NCI-H510A treated with DMSO at 0.1 percent for 48 hours (cell line): ENCODE measurements at regions not wholly inside any gene's neighbourhood (a gene's known extent, or its start where the extent isn't known, plus 50 kb on each side); places are given as distances from the start of the nearest gene placed in this dataset.

Experiments
- DNase-seq: peaks from one replicate; lab custom pipeline; 2025; lab: John Stamatoyannopoulos, UW

DNA sequence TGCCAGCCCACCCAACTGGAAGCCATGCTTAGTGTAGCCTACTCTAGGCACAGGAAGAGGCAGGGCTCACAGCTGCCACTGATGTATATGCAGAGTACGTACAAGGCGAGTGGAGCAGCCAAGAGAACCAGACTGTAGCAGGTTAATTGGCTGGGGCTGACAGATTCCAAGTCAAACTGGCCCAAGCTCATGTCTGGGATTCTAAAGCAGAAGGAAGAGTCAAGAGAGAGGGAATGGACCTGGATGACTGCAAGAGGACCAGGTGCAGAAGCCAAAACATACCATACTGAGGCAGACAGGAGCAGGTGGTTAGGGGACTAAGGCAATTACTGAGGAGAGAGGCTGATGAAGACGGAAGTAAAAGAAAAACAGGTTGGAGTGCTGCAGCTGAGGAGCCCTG lies 51.3 kb upstream of the LRRN2 start:
- DNase-seq = peak; percentile 74

DNA sequence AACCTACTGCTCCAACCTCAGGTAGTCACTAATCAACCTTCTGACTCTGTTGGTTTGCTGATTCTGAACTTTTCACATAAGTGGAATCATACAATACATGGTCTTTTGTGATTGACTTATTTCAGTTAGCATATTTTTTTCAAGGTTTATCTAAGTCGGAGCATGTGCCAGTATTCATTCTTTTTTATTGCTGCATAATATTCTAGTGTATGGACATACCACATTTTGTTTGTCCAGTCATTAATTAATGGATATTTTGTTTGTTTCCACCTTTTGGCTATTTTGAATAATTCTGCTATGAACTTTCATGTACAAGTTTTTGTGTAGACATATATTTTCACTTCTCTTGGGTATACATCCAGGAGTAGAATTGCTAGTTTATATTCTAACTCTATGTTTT lies 53.0 kb upstream of the LRRN2 start:
- DNase-seq = no peak

DNA sequence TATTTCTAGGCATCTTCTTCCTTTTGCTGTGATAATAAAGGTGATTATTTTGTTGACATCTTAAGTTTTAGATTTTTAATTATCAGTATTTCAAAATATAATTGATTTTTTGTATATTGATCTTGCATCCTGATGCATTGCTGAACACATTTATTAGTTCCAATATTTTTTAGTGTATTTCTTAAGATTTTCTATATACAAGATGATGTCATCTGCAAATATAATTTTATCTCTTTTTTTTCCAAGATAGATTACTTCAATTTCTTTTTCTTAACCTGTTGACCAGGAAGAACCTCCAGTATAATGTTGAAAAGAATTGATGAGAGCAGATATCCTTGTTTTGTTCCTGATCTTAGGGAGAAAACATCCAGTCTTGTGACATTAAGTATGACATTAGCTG lies 54.8 kb upstream of the LRRN2 start:
- DNase-seq = no peak

DNA sequence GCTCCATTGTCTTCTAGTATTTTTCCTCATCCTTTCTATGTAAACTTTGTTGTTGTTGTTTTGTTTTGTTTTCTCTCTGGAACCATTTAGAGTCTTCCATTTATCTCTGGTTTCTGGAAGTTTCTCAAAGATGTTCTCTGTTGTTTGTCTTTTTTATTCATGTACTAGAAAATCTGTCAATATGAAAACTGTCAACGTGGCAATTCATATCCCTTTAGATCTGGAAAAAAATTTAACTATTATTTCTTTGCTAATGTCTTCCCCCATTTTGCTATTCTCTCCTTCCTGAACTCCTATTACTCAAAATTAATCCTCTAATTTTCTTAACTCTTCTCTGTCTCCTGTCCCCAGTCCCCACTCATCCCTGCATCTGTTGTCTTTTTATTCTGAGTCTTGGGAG lies 55.9 kb upstream of the LRRN2 start:
- no peak for DNase-seq

DNA sequence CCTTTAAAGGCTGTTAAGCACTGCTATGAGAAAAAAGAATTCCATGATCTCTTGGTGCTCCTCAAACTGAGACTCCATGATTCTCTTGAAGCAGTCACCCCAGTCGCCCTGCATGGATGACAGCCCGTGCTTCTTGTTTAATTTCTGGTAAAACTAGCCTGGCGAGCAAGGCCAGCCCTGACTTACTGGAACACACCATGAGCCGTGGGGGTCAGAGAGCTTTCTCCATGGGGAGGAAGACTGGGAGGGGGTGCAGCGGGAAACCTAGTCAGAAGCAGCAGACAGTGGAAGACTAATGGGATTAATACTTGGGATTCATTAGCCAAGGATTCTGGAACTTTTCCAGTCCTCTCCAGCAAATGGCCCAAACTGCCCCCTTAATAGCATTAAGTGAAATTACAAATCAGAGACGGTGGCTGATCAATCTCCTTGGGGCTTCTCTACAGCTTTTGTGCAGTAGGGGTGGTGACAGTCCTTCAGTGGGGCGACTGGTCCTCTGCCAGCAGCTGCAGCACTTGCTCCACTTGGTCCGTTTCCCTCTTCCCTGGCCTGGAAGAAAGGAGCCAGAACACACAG lies 57.2 kb upstream of the LRRN2 start:
- DNase-seq = no peak

DNA sequence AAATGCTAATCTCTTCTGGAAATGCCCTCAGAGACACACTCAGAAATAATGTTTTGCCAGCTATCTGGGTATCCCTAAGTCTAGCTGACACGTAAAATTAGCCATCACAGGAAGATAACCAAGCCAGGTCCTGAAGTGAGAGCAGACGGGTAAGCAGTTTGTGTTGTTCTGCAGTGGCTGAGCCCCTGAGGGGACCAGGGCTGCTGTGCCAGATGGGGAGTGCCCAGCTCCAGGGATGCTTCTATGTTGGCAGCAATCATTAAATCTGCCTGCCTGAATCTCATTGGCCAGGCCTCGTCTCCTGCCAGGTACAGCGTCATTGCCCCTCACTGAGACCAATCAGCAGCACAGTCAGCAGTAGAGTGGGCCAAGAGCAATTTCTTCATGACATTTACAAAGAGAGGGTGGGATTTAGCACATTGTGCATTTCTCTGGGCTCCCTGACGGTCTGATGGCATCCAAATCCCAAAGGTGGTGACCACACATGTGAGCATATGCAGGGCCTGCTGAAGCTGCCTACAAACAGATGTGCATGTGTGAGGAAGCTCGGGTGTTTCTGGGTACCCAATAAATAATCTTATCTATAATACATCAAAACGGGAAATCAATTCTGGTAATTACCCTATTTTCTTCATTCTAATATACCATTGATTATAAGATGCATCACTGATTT lies 58.7 kb upstream of the LRRN2 start:
- no peak for DNase-seq

DNA sequence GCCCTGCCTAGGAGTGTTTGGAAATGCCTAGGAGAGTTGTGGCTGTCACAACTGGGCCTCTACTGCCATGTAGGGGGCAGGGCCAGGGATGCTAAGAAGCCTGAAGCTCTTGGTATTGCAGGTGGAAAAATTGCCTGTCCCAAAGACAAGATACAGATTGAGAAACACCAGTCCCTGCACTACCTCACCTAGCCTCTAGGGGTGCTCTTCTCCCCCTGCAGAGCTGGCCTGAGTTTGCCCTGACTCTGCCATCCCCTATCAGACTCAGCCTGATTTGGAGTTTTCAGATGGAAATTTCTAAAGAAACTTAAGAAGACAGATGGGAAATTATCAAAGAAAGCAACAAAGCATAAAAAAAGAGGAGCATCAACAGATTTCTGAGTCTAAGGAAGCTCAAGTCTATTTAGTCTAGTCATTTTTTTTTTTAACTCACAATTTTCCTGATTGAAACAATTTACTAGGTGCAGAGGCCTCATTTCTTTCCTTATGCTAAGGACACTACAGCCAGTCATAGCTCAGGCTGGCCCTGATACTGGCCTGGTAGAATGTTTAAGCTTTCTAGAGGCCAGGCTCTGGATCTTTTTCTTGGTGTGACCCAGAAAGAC lies 61.4 kb upstream of the LRRN2 start:
- peak; percentile 26 for DNase-seq

DNA sequence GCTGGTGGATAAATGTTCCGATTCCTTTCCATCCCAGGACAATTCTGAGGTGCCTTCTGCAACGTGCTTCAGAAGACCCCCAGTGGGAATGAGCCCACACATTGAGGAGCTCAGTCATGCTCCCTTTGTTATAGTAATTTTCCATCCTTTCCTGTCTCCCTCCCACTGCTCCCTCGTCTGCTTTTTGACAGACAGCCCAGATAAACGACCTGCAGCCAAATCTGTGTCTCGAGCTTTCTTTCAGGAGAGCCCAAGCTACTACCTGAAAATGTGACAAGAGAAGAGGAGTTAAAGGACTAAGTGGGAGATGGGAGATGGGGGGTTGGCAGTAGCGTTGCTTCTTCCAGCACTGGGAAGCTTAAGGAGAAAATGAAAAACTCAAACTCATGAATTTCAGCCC lies 65.9 kb upstream of the LRRN2 start:
- no peak for DNase-seq

DNA sequence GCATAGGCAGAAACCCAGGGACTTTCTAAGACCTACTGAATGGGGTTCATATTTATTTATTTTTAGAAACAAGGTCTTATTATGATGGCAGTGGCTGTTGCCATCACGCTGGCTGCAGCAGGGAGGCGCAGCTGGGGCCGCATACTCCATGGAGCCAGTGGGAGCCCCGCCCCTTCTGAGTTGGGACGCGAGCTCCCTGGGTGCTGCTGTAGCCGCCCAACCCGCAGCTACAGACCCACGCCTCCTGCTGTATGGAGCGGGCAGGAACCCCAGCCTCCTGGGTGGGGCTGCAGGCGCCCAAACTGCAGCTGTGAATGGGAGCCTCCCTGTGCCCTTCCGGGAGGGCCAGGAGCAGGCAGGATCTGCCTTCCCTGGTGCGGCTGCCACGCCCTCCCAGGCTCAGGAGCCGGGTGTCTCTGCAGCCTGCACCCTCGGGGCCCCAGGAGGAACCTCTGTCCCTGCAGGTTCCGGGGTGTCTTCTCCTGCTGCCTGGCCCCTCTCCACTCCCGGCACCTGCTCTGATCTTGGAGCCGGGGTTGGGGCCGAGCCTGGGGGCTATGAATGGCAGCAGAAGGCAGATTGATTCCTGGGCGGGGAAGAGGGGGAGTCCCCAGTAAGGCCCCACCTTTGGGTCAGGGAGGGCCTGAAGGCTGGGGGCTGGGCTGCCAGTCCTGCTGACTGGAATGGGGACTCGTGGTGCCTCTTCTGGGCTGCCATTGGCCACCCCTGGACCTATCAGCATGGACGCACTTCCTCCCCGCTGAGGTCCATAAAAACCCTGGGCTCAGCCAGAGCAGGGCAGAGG lies 66.5 kb upstream of the LRRN2 start:
- no peak for DNase-seq

DNA sequence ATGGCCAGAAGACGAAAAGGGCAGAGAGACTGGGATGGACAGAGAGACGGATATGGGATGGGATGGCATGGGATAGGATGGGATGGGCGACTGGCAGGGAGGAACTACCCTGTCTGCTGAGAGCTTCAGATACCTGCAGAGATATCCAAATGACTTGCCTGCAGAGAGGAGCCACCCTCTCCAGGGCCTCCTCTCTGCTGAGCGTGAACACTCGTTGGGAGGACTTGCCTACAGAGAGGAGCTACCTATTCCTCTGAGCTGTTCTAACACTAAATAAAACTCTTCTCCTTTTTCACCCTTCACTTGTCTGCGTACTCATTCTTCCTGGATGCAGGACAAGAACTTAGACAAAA lies 67.1 kb upstream of the LRRN2 start:
- DNase-seq = no peak

DNA sequence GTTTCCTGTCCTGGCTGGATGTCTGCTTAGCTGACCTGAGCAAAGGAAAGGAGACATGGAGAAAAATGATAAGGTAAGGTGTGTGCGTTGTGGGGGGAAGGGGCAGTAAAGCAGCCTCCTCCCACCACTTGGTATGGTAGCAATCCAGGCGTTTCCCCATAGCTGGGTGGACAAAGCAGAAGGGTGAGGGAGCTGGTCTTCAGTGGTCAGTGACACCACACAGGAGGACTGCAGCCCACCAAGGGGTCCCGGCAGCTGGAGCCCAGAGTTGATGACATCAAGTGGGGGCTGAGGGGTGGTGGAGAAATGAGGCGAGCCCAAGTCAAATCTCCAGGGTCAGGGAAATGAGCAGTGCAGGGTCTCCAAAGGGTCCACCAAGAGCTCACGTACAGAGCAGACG lies 69.3 kb upstream of the LRRN2 start:
- no peak for DNase-seq

DNA sequence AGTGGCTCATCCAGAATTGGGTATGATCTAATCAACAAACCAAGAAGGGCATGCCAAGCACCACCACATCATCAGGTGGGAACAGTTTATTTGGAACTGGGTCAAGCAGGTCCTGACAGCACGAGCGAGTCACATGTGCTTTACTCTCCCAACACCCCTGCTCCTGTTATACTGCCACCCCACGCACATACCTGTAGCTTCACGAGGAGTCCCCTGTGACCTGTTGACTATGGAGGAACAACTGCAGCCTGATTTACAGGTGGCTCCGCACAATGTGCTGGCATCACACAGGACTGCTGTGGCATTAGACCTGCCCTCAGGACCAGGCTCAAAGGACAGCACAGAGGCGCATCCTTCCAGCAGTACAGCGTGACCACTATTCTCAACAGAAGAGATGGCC lies 70.8 kb upstream of the LRRN2 start:
- no peak for DNase-seq

DNA sequence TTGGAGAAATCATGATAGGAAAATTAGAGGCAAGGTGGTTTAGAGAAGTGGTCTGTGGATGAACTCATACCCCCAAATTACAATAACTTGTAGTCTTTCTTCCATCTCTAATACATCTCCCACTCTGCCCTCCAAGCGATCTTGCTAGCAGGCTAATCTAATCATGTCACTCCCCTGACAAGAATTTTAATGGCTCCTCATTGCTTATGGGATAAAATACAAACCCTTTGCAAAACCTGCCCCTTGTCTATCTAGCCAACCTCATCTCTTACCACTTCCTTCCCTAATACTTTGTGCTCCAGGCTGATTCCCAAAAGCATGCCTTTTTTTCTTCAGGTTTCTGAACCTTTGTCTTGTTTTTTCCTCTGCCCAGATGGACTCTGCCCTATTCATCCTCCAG lies 71.3 kb upstream of the LRRN2 start:
- DNase-seq = no peak

DNA sequence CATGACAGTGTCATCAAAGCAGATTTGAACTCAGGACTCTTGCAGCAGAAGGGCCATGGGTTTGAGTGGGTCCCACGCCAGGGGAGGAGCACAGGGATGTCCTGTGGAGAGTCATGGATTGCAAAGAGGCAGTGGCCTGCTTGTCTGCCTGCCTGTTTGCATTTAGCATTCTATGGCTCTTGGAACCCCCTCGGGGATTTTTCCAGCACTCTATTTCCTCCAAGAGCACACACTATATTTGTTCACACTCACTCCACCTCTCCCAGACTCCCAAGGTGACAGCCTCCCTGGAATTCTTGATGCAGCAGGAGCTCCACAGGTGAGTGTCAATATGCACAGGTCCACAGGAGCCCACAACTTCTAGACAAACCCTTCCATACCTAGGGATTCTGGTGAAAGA lies 73.1 kb upstream of the LRRN2 start:
- DNase-seq = no peak

DNA sequence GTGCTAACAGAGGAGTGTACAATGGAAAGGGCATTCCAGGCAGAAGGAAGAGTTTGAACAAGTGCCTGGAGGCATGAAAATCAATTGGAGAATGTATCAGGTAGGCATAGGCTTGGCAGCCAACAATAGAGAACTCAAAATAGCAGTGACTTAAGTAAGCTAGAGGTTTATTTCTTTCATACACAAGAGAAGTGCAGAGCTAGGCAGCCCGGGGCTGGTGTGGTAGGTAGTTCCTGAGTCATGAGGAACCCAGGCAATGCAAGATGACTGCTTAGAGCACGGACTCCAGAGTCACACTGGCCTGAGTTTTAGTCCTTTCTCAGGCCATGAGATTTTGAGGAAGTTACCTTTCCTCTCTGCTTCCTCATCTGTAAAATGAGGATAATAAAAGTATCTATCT lies 74.8 kb upstream of the LRRN2 start:
- DNase-seq = no peak

DNA sequence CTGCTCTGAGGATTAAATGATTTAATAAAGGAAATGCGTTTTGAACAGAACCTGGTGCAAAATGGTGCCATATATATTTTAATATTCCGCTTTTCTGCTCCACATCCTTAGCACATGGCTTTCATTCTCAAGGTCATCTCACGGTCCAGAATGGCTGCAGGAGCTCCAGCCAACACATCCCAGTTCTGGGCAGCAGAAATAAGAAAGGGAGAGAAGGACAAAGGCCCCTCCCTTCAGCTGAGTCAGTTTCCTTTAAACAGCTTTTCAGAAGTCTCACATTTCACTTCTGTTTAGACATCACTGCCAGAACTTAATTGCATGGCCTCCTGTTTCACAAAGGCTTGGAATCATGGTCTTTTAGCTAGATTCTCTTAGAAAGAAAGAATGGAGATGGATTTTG lies 75.2 kb upstream of the LRRN2 start:
- DNase-seq = no peak

DNA sequence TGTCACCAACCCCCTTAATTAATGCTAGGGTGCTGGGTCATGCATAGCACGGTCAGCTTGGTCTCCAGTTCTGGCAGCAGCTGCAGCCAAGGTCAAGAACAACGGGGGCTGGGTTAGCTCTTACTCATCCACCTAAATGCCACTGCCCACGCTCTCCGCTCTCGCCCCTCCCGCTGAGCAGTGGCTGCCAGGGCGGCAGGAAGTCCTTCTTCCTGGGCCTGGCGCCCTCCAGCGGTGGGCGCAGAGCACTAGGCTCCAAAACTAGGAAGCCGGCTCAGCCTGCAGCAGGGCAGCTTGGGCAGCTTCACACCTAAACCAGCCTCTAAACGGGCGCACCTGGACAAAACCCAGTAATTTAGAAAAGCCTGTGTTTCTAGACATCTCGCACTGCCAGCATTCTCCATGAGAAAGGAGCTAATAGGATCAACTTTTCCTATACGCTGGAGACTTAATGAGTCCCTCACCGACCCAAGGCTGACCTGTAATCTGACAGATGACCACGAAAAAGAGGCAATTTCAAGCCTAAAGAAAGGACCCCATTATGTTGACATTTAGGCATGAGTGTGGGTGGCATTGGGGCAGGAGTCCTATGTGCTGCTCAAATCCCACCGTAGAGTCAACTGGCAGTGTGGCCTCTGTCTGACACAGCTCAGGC lies 78.4 kb upstream of the LRRN2 start:
- DNase-seq = peak; percentile 73

DNA sequence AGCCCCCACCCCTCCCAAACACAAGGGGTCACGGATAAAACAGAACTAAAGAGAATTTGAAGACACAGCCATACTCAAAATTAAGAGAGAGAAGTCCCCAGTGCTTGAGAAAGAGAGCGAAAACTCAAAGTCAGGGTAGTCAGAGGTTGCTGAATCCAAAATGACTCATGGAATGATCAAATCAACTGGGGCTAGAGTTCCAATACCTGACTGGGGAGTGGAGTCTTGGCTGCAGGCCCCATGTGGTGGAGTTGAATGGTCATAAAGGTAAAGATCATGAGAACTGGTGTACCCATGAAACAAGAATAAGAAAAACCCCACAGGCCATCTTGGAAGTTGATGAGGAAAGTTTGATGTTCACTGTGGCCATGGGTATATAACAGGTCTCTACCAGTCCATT lies 84.5 kb upstream of the LRRN2 start:
- no peak for DNase-seq

DNA sequence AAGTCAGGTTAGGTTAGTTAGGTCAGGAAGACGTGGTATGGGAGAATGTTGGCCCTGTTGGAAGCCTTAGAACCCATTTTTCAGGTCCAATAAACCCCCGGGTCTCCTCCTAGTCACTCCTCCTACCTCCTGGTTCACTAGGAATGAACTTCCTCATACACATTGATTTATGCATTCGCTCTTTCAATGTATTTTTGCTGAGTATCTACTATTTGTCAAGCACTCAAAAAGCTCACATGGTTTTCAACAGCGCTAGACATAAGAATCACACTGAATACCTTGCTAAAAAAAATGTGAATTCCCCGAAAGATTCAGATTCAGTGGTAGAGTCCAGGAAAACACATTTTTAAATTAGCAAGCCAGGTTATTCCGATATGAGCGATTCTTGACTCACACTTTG lies 85.8 kb upstream of the LRRN2 start:
- no peak for DNase-seq

DNA sequence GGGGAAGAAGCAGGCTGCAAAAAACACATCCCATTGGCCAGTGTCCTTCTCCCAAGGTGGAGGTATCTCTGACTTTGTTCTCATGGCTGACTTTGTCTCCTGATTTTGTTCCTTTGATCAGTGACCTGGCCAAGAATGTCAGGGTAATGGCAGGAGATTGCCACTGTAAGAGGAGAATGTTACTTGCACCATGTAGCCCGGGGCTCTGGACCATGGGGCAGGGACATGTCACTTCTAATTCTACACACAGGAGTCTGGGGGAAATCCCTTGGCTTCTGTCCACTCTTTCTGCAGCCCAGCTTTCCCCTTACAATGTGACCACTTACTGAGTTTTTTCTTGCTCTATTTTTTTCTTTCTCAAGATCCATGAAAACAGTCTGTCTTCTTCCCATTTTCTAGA lies 87.7 kb upstream of the LRRN2 start:
- DNase-seq = no peak

DNA sequence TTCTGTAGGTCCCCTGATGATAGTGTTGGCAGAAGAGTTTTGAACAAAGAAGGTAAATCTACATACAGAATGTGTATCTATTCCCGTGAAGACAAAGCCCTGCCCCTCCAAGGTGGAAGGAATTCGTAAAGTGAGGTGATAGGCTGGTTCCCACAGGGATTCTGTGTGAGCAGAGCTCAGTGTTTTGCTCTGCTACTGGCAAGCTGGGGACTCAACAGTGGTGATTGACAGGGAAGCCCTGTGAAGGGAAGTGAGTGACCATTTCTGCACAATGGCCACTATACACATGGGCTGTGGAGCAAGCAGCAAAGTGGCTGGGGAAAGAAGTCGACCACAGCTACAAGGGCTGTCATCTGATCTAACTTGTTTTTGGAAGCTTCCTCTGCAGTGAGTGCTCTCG lies 90.0 kb upstream of the LRRN2 start:
- DNase-seq = no peak

DNA sequence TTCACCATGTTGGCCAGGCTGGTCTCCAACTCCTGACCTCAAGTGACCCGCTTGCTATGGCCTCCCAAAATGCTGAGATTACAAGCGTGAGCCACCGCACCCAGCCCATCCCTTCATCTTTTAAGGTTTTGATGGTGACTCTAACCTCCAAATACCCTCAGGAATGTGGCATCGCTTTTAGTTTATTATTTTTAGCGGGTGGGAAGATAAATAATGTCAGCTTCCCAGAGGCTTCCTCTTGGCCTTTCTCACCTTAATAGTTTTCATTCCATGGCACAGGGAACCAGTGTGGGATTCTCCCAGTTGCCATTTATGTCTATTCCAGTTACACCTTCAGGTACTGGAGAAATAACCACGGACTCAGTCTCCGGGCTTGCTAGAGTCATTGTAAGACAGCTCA lies 92.1 kb upstream of the LRRN2 start:
- DNase-seq = no peak

DNA sequence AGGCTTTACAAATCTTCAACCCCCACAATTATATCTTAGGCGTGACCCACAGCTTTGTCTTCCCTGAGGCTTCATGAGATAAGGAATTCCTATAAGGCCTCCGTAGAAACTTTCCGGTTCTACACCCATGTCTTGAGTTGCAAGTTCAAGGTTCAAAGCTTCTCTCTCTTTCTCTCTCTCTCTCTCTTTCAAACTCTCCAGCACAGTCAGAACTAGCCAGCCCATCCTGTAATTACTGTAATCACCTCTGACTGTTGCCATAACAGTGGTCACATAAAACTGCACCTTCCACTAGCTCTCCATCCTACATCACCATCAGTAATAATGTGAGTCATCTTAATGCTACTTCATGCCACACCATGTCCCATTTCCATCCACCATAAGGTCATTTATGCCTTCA lies 90.0 kb upstream of the NFASC start:
- DNase-seq = no peak
